ENCODE measurements at regions not wholly inside any gene's neighbourhood (a gene's known extent, or its start where the extent isn't known, plus 50 kb on each side); places are given as distances from the start of the nearest gene placed in this dataset.

DNA sequence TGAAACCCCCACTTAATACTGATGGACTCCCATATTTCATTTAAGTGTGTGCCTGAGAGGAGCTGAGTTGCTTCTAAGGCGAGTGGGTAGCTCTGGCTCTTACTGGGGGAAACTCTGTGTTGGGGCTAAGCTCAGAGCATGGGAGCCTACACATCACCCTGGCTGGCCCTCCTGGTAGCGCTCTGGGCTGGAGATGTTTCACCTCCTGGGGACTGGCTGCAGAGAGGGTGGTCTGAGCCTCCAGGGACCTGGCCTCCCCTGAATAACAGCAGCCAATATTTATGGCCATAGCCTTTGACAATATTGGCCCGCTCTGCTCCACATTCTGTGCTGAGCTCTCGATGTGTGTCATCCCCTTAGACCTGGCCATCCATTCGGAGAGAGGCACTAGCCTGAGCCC lies 316.5 kb downstream of the ZNF536 start:
- POLR2A ChIA-PET = no interaction called here
- DNase-seq (ENCODE audit: extremely low spot score) = no peak
- CTCF ChIA-PET = no interaction called here

DNA sequence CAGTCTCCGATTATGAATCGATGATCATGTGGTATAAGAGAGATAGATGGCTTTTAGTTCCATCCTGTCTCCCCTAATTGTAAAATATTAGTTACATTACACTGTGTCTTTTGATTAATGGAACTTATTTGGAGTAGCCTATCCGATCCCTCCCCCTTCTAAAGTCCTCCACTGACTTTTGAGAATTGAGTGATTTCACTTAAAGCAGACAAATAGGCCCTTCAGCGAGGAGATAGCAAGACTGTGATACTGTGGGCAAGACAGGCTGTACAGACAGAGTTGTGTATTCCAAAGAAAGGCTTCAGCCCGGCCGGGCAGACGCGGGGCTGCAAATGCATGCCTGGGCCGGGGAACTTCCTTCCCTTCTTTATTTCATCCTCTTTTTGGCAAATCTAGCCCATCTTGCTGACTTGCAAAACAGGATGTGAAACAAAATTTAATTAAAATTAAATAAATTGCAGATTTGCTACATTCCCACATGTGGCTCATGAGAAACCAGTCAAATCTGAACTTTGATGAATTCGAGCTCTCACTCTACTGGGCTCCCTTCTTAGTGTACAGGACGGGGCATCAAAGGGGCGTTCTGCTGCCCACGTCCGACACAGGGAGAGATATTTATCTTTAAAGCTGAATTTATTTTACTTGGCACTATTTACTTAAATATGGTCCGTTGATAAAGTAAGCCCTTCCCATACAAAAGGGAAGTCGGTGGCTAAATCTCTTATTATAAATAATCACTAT lies 314.8 kb downstream of the ZNF536 start:
- ChIA-PET CTCF (interaction anchor here (0.7 kb wide), 1 partner anchor 350 kb away, joined by 3 read pairs; no protein-coding TSS in a partner anchor), POLR2A (interaction anchor here (0.7 kb wide), 1 partner anchor 1424 kb away, joined by 3 read pairs; no protein-coding TSS in a partner anchor)
- no peak for TF ChIP-seq FOXA1 (IDR thresholded peaks at IDR 0.05)
- TF ChIP-seq, protein P1, sequence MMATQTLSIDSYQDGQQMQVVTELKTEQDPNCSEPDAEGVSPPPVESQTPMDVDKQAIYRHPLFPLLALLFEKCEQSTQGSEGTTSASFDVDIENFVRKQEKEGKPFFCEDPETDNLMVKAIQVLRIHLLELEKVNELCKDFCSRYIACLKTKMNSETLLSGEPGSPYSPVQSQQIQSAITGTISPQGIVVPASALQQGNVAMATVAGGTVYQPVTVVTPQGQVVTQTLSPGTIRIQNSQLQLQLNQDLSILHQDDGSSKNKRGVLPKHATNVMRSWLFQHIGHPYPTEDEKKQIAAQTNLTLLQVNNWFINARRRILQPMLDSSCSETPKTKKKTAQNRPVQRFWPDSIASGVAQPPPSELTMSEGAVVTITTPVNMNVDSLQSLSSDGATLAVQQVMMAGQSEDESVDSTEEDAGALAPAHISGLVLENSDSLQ (IDR thresholded peaks at IDR 0.05) = no peak
- no peak for TF ChIP-seq HDGF (IDR thresholded peaks at IDR 0.05; ENCODE audit: borderline replicate concordance)
- no peak for TF ChIP-seq FOXK2 (IDR thresholded peaks at IDR 0.05)
- no peak for TF ChIP-seq LEF1 (IDR thresholded peaks at IDR 0.05; ENCODE audit: borderline replicate concordance)
- no peak for TF ChIP-seq TARDBP (IDR thresholded peaks at IDR 0.05)
- no peak for TF ChIP-seq SP1 (IDR thresholded peaks at IDR 0.05)
- TF ChIP-seq FOXM1 (IDR thresholded peaks at IDR 0.05; ENCODE audit: borderline replicate concordance) = no peak
- TF ChIP-seq ZNF384 (IDR thresholded peaks at IDR 0.05) = no peak
- TF ChIP-seq ARNT (IDR thresholded peaks at IDR 0.05) = no peak
- TF ChIP-seq SUZ12 (IDR thresholded peaks at IDR 0.05) = no peak
- TF ChIP-seq L3MBTL2 (conservative IDR thresholded peaks at IDR 0.05) = no peak
- no peak for TF ChIP-seq CTBP1 (IDR thresholded peaks at IDR 0.05; ENCODE audit: borderline replicate concordance)
- TF ChIP-seq NFRKB (IDR thresholded peaks at IDR 0.05) = no peak
- no peak for TF ChIP-seq ELF4 (IDR thresholded peaks at IDR 0.05)
- TF ChIP-seq BHLHE40 (IDR thresholded peaks at IDR 0.05; ENCODE audit: borderline replicate concordance) = no peak
- DNase-seq (ENCODE audit: extremely low spot score) = no peak

More for the DNA sequence above, 316.5 kb downstream of the ZNF536 start:
- no peak for TF ChIP-seq CTBP1 (IDR thresholded peaks at IDR 0.05; ENCODE audit: borderline replicate concordance)
- no peak for TF ChIP-seq SP1 (IDR thresholded peaks at IDR 0.05)
- no peak for TF ChIP-seq BHLHE40 (IDR thresholded peaks at IDR 0.05; ENCODE audit: borderline replicate concordance)
- TF ChIP-seq FOXM1 (IDR thresholded peaks at IDR 0.05; ENCODE audit: borderline replicate concordance) = no peak
- no peak for TF ChIP-seq ELF4 (IDR thresholded peaks at IDR 0.05)
- no peak for TF ChIP-seq HDGF (IDR thresholded peaks at IDR 0.05; ENCODE audit: borderline replicate concordance)
- TF ChIP-seq FOXK2 (IDR thresholded peaks at IDR 0.05) = no peak
- TF ChIP-seq, protein P1 (IDR thresholded peaks at IDR 0.05) = no peak
- TF ChIP-seq TARDBP (IDR thresholded peaks at IDR 0.05) = no peak
- TF ChIP-seq NFRKB (IDR thresholded peaks at IDR 0.05) = no peak
- TF ChIP-seq L3MBTL2 (conservative IDR thresholded peaks at IDR 0.05) = no peak
- TF ChIP-seq FOXA1 (IDR thresholded peaks at IDR 0.05) = no peak

DNA sequence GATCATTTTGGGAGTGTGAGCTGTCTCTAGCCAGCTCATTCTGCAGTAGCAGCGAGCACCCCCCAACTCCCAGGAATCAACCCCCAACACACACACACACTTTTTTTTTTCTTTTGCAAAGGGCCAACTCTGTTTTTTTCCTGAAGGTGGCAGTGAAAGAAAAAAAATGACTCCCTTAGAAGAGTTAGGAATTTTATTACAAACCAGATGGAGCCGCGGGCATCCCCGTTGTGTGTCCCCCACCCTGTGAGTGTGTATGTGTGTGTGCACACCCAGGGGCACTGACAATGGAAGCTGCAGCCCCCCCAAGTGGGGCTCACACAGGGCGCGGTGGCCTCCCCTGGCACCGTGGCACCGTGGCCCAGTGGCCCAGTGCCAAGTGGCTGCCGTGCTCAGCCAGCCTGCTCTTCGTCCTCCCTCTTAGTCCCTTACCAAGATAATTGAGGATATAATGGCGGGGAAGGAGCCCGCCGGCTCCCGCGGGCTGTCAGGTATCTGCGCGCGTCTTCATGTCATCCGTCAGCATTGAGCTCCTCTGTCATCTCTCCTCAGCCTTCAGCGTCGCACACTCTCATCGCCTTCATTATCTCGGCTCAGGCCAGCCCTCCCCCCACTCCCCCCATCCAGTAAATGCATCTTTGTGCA lies 314.1 kb downstream of the ZNF536 start:
- POLR2A ChIA-PET = no interaction called here
- CTCF ChIA-PET = interaction anchor here (0.7 kb wide), 1 partner anchor 350 kb away, joined by 3 read pairs; no protein-coding TSS in a partner anchor
- DNase-seq (ENCODE audit: extremely low spot score) = no peak
- TF ChIP-seq FOXK2 (IDR thresholded peaks at IDR 0.05) = no peak
- no peak for TF ChIP-seq L3MBTL2 (conservative IDR thresholded peaks at IDR 0.05)
- no peak for TF ChIP-seq BHLHE40 (IDR thresholded peaks at IDR 0.05; ENCODE audit: borderline replicate concordance)
- no peak for TF ChIP-seq ELF4 (IDR thresholded peaks at IDR 0.05)
- TF ChIP-seq HDGF (IDR thresholded peaks at IDR 0.05; ENCODE audit: borderline replicate concordance) = no peak
- TF ChIP-seq ZNF384 (IDR thresholded peaks at IDR 0.05) = no peak
- TF ChIP-seq, protein P1 (IDR thresholded peaks at IDR 0.05) = no peak
- no peak for TF ChIP-seq ARNT (IDR thresholded peaks at IDR 0.05)
- TF ChIP-seq SP1 (IDR thresholded peaks at IDR 0.05) = no peak
- no peak for TF ChIP-seq NFRKB (IDR thresholded peaks at IDR 0.05)
- no peak for TF ChIP-seq TARDBP (IDR thresholded peaks at IDR 0.05)
- no peak for TF ChIP-seq SUZ12 (IDR thresholded peaks at IDR 0.05)
- TF ChIP-seq FOXM1 (IDR thresholded peaks at IDR 0.05; ENCODE audit: borderline replicate concordance) = no peak
- TF ChIP-seq FOXA1 (IDR thresholded peaks at IDR 0.05) = no peak
- TF ChIP-seq LEF1 (IDR thresholded peaks at IDR 0.05; ENCODE audit: borderline replicate concordance) = no peak
- TF ChIP-seq CTBP1 (IDR thresholded peaks at IDR 0.05; ENCODE audit: borderline replicate concordance) = no peak

DNA sequence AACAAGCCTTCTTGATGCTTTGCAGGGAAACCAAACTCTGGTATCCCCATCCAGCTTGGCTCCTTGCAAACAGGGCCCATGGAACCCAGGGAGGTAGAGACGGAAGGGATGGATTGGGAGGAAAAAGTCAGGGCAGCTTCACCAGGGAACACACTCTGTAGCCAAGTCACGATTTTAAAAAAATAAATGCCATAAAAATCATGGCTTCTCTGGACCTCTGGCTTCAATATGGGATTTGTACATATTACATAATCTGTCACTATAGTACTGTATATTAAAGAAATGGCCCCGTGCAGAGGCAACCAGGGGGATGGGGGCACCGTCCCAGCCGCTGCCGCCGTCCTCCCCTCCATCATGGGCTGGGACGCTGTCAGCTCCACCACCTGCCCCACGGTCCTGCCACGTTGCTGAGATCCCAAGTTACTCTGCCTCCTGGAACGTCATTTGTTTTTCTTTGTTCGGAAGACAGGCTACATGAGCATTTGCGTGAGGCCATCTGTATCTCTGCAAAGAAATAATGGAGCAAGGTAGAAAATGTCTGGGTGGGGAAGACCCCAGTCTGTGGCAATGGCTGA lies 313.3 kb downstream of the ZNF536 start:
- ChIA-PET POLR2A (no interaction called here), CTCF (no interaction called here)
- TF ChIP-seq CTBP1 (IDR thresholded peaks at IDR 0.05; ENCODE audit: borderline replicate concordance) = no peak
- TF ChIP-seq FOXA1 (IDR thresholded peaks at IDR 0.05) = no peak
- no peak for TF ChIP-seq BHLHE40 (IDR thresholded peaks at IDR 0.05; ENCODE audit: borderline replicate concordance)
- TF ChIP-seq FOXK2 (IDR thresholded peaks at IDR 0.05) = no peak
- no peak for DNase-seq (ENCODE audit: extremely low spot score)

DNA sequence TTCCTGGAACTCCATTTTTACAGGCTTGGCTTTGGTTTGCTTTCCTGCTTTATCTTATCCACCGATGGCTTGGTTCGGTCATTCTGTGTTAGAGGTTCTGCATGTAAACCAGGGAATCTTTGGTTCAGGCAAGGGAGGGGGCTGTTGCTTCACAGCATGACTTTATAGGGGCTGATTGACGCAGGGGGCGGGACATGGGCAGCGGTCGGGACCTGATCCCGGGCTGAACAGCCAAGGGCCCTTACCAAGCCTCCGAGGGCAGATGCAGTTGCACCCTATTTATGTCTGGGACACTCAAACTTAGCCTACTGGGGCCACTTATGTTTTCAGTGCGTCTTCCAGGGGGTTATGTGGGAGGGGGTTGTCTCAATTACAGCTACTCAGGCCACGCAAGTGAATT lies 312.4 kb downstream of the ZNF536 start:
- CTCF ChIA-PET = no interaction called here
- POLR2A ChIA-PET = no interaction called here
- TF ChIP-seq FOXA1 (IDR thresholded peaks at IDR 0.05) (no peak), LEF1 (IDR thresholded peaks at IDR 0.05; ENCODE audit: borderline replicate concordance) (no peak), ZNF384 (IDR thresholded peaks at IDR 0.05) (no peak), SP1 (IDR thresholded peaks at IDR 0.05) (no peak), ARNT (IDR thresholded peaks at IDR 0.05) (no peak)
- TF ChIP-seq, protein P1 (IDR thresholded peaks at IDR 0.05) = no peak
- DNase-seq (ENCODE audit: extremely low spot score) = no peak

All from HEK293T (cell line).